ENCODE measurements at regions not wholly inside any gene's neighbourhood (a gene's known extent, or its start where the extent isn't known, plus 50 kb on each side); places are given as distances from the start of the nearest gene placed in this dataset.
"Not testable (repeated sequence)": the region's sequence is repeated elsewhere in the genome, so short reads cannot be mapped to it uniquely, and the experiment has no call there.

DNA sequence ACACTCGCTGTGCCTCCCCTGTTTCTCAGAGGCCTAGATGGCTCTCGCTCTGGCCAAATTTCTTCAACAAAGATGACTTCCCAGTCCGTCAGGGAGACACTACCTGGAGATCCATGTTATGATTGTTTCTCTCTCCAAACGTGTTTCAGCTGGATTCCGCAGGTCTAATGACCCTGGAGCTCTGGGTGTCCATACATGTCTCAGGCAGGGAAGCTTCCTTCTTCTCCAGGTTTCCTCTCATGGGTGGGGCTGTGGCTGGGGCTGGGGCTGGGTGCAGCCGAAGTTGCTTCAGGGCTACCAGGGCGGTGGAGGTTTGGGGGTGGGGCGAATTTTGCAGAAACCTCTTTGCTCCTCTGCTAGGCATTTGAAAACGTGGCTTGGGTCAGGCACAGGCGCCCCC lies 361.8 kb upstream of the ZNF337 start:
- TF ChIP-seq POLR2AphosphoS5, CTCF, EP300 (IDR thresholded peaks at IDR 0.05): not testable (repeated sequence)

All from stomach (tissue), 4 donors.